ENCODE measurements at regions not wholly inside any gene's neighbourhood (a gene's known extent, or its start where the extent isn't known, plus 50 kb on each side); places are given as distances from the start of the nearest gene placed in this dataset.

GRCh38 chr11:8799273-8799672, 111.7 kb upstream of the AKIP1 start:
- DNase-seq (ENCODE audit: low spot score), result no peak

DNA sequence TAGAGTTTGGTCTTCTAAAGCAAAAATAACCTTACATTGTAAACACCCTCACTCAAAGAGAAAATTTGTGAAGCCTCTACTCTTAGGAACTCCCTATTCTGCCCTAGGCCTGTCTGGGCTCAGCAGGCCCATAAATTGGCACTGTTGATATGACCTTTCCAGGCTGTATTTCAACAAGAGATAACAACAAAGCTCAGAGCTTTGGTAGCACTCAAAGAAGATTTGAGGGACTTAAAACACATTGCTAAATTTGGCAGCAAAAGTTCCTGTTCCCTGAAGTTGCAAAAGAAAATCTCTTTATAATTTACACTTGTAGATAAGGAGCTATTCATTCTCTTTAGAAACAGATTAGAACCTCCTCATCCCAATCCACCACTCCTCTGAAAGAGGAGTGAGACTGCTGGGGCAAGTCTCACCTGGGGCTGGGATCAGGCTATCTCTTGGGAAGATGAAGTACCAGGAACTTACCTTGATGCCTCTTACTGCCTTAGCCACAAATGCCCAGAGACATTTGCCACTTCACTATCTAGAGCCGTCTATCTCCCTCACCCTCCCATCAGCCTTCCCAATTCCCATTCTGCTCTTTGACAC, 110.4 kb upstream of the AKIP1 start:
- no peak for DNase-seq (ENCODE audit: low spot score)

GRCh38 chr11:8801121-8801520, 109.9 kb upstream of the AKIP1 start:
- no peak for DNase-seq (ENCODE audit: low spot score)

DNA sequence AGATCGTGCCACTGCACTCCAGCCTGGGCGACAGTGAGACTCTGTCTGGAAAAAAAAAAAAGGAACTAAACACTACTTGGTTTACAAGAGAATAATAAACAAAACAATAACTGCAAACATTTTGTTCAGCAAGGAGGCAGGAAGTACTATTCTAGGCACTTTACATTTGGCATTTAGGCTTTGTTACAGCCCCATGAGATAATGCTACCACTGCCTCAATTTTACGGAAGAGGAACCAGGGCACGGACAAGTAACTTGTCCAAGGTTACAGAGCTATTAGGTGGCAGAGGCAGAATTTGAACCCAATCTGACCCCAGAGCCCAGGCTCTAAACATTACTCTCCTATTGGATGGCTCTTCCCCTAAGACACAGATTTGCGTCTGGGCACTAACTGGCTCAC, 108.7 kb upstream of the AKIP1 start:
- DNase-seq (ENCODE audit: low spot score), result no peak

DNA sequence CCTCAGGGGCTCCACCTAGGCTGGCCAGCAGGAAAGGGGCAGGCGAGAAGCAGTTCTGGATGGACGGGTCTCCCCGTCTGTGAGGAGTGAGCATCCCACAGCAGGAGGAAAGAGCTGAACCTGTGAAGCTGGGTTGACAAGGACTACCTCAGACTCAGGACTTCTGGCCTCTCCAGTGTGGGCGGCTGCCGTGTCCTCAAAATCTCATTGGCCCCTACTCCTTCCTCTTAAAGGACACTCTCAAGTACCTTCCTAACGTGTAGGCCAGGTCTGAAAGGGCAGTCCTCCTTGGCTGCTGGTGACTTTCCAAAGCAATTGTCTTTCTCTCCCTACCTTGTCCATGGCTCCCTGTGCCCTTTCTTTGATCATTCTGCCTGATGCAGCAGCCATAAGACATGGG, 107.0 kb upstream of the AKIP1 start:
- DNase-seq (ENCODE audit: low spot score), result no peak

GRCh38 chr11:8805296-8805695, 105.7 kb upstream of the AKIP1 start:
- DNase-seq (ENCODE audit: low spot score), result no peak

DNA sequence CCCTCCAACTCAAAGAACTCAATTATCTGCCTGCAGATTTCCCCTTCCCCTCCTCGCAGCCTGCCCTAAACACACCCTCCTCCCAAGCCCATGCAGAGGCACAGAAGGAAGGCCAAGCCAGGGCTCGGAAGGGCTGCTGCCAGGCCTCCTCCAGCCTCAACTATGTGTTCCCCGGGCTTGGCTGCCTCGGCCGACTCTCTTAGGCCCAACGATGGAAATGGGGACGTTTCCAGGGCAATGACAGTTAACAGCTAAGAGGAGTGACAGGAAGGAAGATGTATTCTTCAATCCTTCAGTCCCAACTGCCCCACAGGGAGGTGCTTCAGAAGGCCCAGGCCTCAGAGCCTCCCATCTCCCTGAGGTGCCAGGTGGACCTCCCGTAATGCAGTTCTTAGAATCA, 104.0 kb upstream of the AKIP1 start:
- no peak for DNase-seq (ENCODE audit: low spot score)

GRCh38 chr11:8807544-8808225, 103.3 kb upstream of the AKIP1 start:
- no peak for DNase-seq (ENCODE audit: low spot score)

DNA sequence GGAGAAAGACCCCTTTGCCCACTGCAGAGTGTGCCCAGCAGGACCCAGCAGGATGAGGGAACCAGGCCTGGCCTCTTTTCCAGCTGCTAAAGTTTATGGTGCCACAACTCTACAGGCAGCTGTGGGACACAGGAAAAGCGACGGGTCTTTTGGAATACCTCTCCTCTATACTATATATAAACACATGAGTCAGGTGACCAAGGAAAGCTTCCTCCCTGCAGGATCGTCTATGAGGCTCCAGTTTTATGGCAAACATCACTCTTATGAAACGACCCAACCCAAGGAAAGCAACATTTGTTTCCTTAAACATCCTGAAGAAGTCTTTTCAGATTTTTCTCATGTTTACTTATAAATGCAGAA, 102.8 kb upstream of the AKIP1 start:
- no peak for DNase-seq (ENCODE audit: low spot score)

DNA sequence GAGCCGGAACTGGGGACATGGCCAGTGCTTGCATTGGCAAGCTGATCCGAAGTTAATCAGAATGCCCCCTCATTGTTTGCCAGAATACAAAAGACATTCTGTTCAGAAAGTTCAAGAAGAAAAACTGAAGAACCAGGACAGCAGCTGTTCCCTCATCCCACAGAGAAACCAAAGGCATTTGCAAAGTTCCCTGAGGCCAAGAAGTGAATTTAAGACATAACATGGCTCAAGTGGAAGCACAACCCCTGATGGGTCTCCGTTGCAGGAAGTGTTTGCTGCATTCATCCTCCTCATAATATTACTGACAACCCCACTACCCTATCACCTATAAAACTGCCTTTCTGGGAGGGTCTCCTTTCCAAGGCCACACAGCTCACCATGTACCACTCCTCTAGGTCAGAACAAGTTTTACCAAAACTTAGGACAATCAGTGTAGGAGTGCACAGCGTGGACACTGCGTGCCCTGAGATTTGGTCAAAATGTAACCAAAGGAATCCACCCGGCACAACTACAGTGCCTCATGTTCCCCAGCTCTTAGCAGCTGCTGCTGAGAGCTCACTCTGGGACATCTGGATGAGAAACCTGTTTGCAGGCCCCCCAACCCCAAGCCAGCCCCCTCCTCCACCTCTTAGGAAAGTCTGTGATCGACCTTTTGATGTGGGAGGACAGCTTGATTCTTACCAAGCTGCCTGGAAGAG, 101.6 kb upstream of the AKIP1 start:
- no peak for DNase-seq (ENCODE audit: low spot score)

- no peak for DNase-seq (ENCODE audit: low spot score)
These were observed 101.0 kb upstream of the AKIP1 start for GRCh38 chr11:8809939-8810539.

DNA sequence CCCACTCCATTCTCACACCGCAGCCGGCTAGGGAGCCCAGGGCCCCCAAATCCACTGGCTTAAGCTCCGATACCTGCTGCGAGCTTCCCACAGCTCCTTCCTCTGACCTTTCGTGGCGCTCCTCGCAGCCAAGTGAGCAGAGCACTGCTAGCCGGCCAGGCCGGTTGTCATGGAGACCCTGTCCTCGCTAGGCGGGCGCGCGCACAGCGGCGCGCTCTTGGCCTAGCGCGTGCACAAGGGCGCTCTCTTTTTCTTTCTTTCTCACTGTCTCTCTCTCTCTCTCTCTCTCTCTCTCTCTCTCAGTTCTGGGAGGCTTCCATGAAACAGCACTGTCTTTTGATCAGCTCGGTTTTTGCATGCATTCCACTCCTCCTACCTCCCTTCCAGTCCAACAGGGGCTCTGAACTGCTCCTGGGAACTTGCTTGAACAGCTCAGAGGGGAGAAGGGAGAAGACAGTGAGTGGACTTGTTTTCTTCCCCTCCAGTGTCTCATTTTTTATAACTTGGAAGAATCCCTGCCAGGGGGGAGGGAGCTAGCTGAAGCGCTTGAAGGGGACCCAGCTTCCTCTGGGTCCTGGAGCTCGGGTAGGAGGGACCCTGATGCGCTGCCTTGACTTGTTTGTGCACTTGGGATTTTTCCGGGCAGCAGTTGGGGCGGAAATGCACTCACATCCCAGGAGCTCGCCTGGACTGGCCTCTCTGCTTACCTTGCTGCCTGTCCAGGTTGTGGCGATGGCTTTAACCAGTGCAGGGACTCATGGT, 100.3 kb upstream of the AKIP1 start:
- peak; percentile 90 for DNase-seq (ENCODE audit: low spot score)

- DNase-seq (ENCODE audit: low spot score), result no peak
These were observed 99.4 kb upstream of the AKIP1 start for GRCh38 chr11:8811571-8811970.

GRCh38 chr11:8812438-8812837, 98.6 kb upstream of the AKIP1 start:
- no peak for DNase-seq (ENCODE audit: low spot score)

DNA sequence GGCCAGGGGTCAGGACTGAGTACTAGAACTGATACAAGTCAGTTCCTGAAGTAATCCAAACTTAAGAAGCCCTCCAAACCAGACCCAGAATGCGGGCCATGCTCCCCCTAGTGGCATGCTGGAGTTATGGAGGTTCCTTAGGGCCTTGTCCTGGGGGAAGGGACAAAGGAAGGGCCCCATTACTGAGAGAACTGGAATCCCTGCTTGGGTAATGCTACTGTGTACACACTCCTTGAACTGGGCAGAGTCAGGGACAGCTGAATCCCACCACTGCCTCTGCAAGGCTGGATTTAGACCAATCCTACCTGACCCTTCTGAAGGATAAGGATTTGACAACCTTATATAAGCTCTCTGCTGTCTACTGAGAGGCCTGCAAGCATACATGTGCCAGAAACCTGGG, 97.3 kb upstream of the AKIP1 start:
- peak; percentile 86 for DNase-seq (ENCODE audit: low spot score)

GRCh38 chr11:8814209-8814922, 96.6 kb upstream of the AKIP1 start:
- no peak for DNase-seq (ENCODE audit: low spot score)

GRCh38 chr11:8814923-8815240, 96.1 kb upstream of the AKIP1 start:
- no peak for DNase-seq (ENCODE audit: low spot score)

- DNase-seq (ENCODE audit: low spot score), result no peak
These were observed 92.6 kb upstream of the AKIP1 start for GRCh38 chr11:8818421-8818820.

- no peak for DNase-seq (ENCODE audit: low spot score)
These were observed 90.6 kb upstream of the AKIP1 start for GRCh38 chr11:8820401-8820800.

DNA sequence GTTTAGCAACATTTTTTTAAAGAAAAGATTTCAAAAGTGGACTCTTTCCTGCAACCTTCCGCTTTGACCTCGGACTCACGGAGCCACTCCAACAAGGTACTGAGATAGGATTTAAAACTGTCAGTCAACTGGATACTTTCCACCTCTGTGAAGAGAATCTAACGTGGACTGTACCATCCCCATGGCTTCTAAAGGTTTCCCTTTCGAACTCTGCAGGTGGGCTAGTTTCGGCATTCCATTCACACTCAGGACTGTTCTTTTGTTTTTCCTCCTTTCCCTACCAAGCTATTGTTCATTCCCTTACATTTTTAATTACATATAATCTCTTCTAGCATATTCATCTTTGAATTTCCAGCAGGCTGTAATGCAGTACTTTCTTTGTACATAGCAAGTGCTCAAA, 88.5 kb upstream of the AKIP1 start:
- DNase-seq (ENCODE audit: low spot score), result no peak

DNA sequence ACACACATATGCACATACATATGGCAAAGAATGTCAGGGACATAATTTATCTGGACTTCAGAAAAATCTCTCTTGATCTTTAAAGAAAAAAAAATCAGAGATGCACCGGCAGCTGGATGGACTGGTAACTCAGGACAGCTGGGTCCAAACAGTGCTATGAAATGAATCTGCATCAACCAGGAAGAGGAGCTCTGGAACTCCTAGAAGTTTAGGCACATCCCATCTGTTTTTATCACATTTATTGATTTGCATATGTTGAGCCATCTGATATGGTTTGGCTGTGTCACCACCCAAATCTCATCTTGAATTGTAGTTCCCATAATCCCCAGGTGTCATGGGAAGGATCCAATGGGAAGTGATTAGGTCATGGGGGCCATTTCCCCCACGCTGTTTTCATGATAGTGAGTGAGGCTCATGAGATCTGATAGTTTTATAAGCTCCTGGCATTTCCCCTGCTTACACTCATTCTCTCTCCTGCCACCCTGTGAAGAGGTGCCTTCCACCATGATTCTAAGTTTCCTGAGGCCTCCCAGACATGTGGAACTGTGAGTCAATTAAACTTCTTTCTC, 87.7 kb upstream of the AKIP1 start:
- no peak for DNase-seq (ENCODE audit: low spot score)
